OCI-LY7 (cell line): ENCODE measurements at regions not wholly inside any gene's neighbourhood (a gene's known extent, or its start where the extent isn't known, plus 50 kb on each side); places are given as distances from the start of the nearest gene placed in this dataset.

Experiments used
- CTCF ChIP-seq: fragments of 200-600 bp; sonication (generic); conservative IDR thresholded peaks from 2 replicates; pipeline ENCODE4 v1.5.1; 2014; ENCODE audit warnings: mild to moderate bottlenecking, antibody characterized with exemption, low read length, moderate library complexity, mixed read lengths
- EZH2phosphoT487 ChIP-seq: fragments of 200-600 bp; sonication (generic); IDR thresholded peaks from 2 replicates; pipeline ENCODE4 v1.6.1; 2018; ENCODE audit warnings: low read depth, borderline replicate concordance, mild to moderate bottlenecking, mixed run types, antibody characterized with exemption, low read length, moderate library complexity, mixed read lengths

- no peak for TF ChIP-seq CTCF
- no peak for TF ChIP-seq EZH2phosphoT487
These were observed 179.8 kb downstream of the LINC00237 start for GRCh38 chr20:20926222-20926905.
